H1 (cell line): ENCODE measurements at regions not wholly inside any gene's neighbourhood (a gene's known extent, or its start where the extent isn't known, plus 50 kb on each side); places are given as distances from the start of the nearest gene placed in this dataset.

Experiments
- BCL11A ChIP-seq, 2 experiments: IDR thresholded peaks; one replicate each; pipeline ENCODE4 v1.6.1; 2011; ENCODE audit warnings: low read depth in 2 of 2, low read length in 2 of 2, mild to moderate bottlenecking in 2 of 2
- BRCA1 ChIP-seq: IDR thresholded peaks from 2 replicates; pipeline ENCODE4 v1.6.1; 2012; ENCODE audit warnings: low read depth, low read length, improper control_type of control experiment
- CBX8 ChIP-seq: fragments of 300-800, 300-1000 bp; sonication (generic); IDR thresholded peaks from 2 replicates; pipeline ENCODE4 v1.7.1; 2016; ENCODE audit warnings: low read depth, low read length, borderline replicate concordance
- CHD7 ChIP-seq: fragments of 300-600 bp; sonication (generic); IDR thresholded peaks from 2 replicates; pipeline ENCODE4 v1.7.1; 2012; ENCODE audit warnings: low read length, moderate library complexity, mild to moderate bottlenecking, inconsistent platforms; ENCODE audit not compliant: insufficient replicate concordance
- EP300 ChIP-seq, 2 experiments: IDR thresholded peaks; 1 replicate in 1 of 2; 2 replicates in 1 of 2; pipeline ENCODE4 v1.6.1; 2011 to 2012; ENCODE audit warnings: low read depth in 2 of 2, low read length in 2 of 2, mild to moderate bottlenecking in 2 of 2, borderline replicate concordance in 1 of 2, inconsistent platforms in 1 of 2, moderate library complexity in 1 of 2
- GTF2F1 ChIP-seq: IDR thresholded peaks from 2 replicates; pipeline ENCODE4 v1.6.1; 2012; ENCODE audit warnings: low read depth, low read length, improper control_type of control experiment, borderline replicate concordance
- HDAC6 ChIP-seq: IDR thresholded peaks from one replicate; pipeline ENCODE4 v1.7.1; 2012; ENCODE audit warnings: low read depth, mild to moderate bottlenecking, inconsistent platforms, low read length, moderate library complexity
- JUND ChIP-seq: IDR thresholded peaks from 2 replicates; pipeline ENCODE4 v1.6.1; 2011; ENCODE audit warnings: mild to moderate bottlenecking, improper control_type of control experiment, low read length
- KDM4A ChIP-seq: IDR thresholded peaks from one replicate; pipeline ENCODE4 v1.7.1; 2012; ENCODE audit warnings: low read depth, mild to moderate bottlenecking, moderate library complexity, low read length, inconsistent platforms; ENCODE audit not compliant: severe bottlenecking
- POU5F1 ChIP-seq: IDR thresholded peaks from 2 replicates; pipeline ENCODE4 v1.6.1; 2011; ENCODE audit warnings: low read depth, mild to moderate bottlenecking, low read length, moderate library complexity
- RBBP5 ChIP-seq: IDR thresholded peaks from 2 replicates; pipeline ENCODE4 v1.7.1; 2012; ENCODE audit warnings: low read depth, mild to moderate bottlenecking, inconsistent platforms, low read length, moderate library complexity, borderline replicate concordance

- TF ChIP-seq CHD7 (no peak), HDAC6 (no peak), BCL11A (IDR thresholded peaks at IDR 0.05; ENCODE audit: low read depth in 2 of 2, low read length in 2 of 2) (no peak), POU5F1 (no peak), GTF2F1 (no peak), JUND (no peak), EP300 (IDR thresholded peaks at IDR 0.05; ENCODE audit: borderline replicate concordance in 1 of 2, low read depth in 2 of 2, low read length in 2 of 2) (no peak), CBX8 (no peak), BRCA1 (no peak), RBBP5 (no peak), KDM4A (no peak)
These were observed 245.1 kb upstream of the LMCD1 start (continued) for GRCh38 chr3:8256441-8257071.
